ENCODE measurements at regions not wholly inside any gene's neighbourhood (a gene's known extent, or its start where the extent isn't known, plus 50 kb on each side); places are given as distances from the start of the nearest gene placed in this dataset.

GRCh38 chr6:74976701-74977100, 229.2 kb downstream of the COL12A1 start:
- Histone ChIP-seq H3K4me1 (ENCODE audit: insufficient read depth, low read length) (no peaks in the 10 kb centered on the region), H3K4me3 (ENCODE audit: low read length) (no peak overlapping the region), H2AFZ (ENCODE audit: low read depth, low read length) (no peak overlapping the region), H3K36me3 (ENCODE audit: insufficient read depth, low read length) (no peaks in the 10 kb centered on the region), H3K9me3 (ENCODE audit: low read length) (no peaks in the 10 kb centered on the region), H3K27me3 (ENCODE audit: insufficient read depth, low read length) (no peaks in the 10 kb centered on the region)

GRCh38 chr6:74976026-74976425, 229.8 kb downstream of the COL12A1 start:
- Histone ChIP-seq H3K4me1 (ENCODE audit: insufficient read depth, low read length) (no peaks in the 10 kb centered on the region), H3K27me3 (ENCODE audit: insufficient read depth, low read length) (no peaks in the 10 kb centered on the region), H3K9me3 (ENCODE audit: low read length) (no peaks in the 10 kb centered on the region), H3K4me3 (ENCODE audit: low read length) (no peak overlapping the region), H2AFZ (ENCODE audit: low read depth, low read length) (no peak overlapping the region), H3K36me3 (ENCODE audit: insufficient read depth, low read length) (no peaks in the 10 kb centered on the region)

GRCh38 chr6:74973591-74973990, 232.3 kb downstream of the COL12A1 start:
- no peak overlapping the region for H3K4me3 ChIP-seq (ENCODE audit: low read length)
- H3K27me3 ChIP-seq (ENCODE audit: insufficient read depth, low read length): no peaks in the 10 kb centered on the region
- no peaks in the 10 kb centered on the region for H3K36me3 ChIP-seq (ENCODE audit: insufficient read depth, low read length)
- H2AFZ ChIP-seq (ENCODE audit: low read depth, low read length): no peak overlapping the region
- H3K9me3 ChIP-seq (ENCODE audit: low read length): no peaks in the 10 kb centered on the region
- H3K4me1 ChIP-seq (ENCODE audit: insufficient read depth, low read length): no peaks in the 10 kb centered on the region

GRCh38 chr6:74971633-74972032, 234.2 kb downstream of the COL12A1 start:
- no peaks in the 10 kb centered on the region for H3K4me1 ChIP-seq (ENCODE audit: insufficient read depth, low read length)
- H3K36me3 ChIP-seq (ENCODE audit: insufficient read depth, low read length): no peaks in the 10 kb centered on the region
- H2AFZ ChIP-seq (ENCODE audit: low read depth, low read length): no peak overlapping the region
- no peak overlapping the region for H3K4me3 ChIP-seq (ENCODE audit: low read length)
- H3K27me3 ChIP-seq (ENCODE audit: insufficient read depth, low read length): no peaks in the 10 kb centered on the region
- no peaks in the 10 kb centered on the region for H3K9me3 ChIP-seq (ENCODE audit: low read length)

GRCh38 chr6:74969591-74970267, 236.1 kb downstream of the COL12A1 start:
- no peaks in the 10 kb centered on the region for H3K36me3 ChIP-seq (ENCODE audit: insufficient read depth, low read length)
- no peak overlapping the region for H3K4me3 ChIP-seq (ENCODE audit: low read length)
- H3K4me1 ChIP-seq (ENCODE audit: insufficient read depth, low read length): no peaks in the 10 kb centered on the region
- no peaks in the 10 kb centered on the region for H3K9me3 ChIP-seq (ENCODE audit: low read length)
- no peaks in the 10 kb centered on the region for H3K27me3 ChIP-seq (ENCODE audit: insufficient read depth, low read length)
- H2AFZ ChIP-seq (ENCODE audit: low read depth, low read length): no peak overlapping the region

GRCh38 chr6:74967821-74968220, 238.0 kb downstream of the COL12A1 start:
- no peaks in the 10 kb centered on the region for H3K4me1 ChIP-seq (ENCODE audit: insufficient read depth, low read length)
- no peak overlapping the region for H3K4me3 ChIP-seq (ENCODE audit: low read length)
- no peaks in the 10 kb centered on the region for H3K9me3 ChIP-seq (ENCODE audit: low read length)
- H3K36me3 ChIP-seq (ENCODE audit: insufficient read depth, low read length): no peaks in the 10 kb centered on the region
- H2AFZ ChIP-seq (ENCODE audit: low read depth, low read length): no peak overlapping the region
- H3K27me3 ChIP-seq (ENCODE audit: insufficient read depth, low read length): no peaks in the 10 kb centered on the region

- Histone ChIP-seq H3K4me3 (ENCODE audit: low read length) (no peak overlapping the region), H3K4me1 (ENCODE audit: insufficient read depth, low read length) (no peaks in the 10 kb centered on the region), H3K36me3 (ENCODE audit: insufficient read depth, low read length) (no peaks in the 10 kb centered on the region), H2AFZ (ENCODE audit: low read depth, low read length) (no peak overlapping the region), H3K27me3 (ENCODE audit: insufficient read depth, low read length) (no peaks in the 10 kb centered on the region), H3K9me3 (ENCODE audit: low read length) (no peaks in the 10 kb centered on the region)
These were observed 239.1 kb downstream of the COL12A1 start for GRCh38 chr6:74966712-74967111.

GRCh38 chr6:74964871-74965441, 240.9 kb downstream of the COL12A1 start:
- no peaks in the 10 kb centered on the region for H3K36me3 ChIP-seq (ENCODE audit: insufficient read depth, low read length)
- no peaks in the 10 kb centered on the region for H3K27me3 ChIP-seq (ENCODE audit: insufficient read depth, low read length)
- H3K4me1 ChIP-seq (ENCODE audit: insufficient read depth, low read length): no peaks in the 10 kb centered on the region
- H2AFZ ChIP-seq (ENCODE audit: low read depth, low read length): no peak overlapping the region
- H3K4me3 ChIP-seq (ENCODE audit: low read length): no peak overlapping the region
- no peaks in the 10 kb centered on the region for H3K9me3 ChIP-seq (ENCODE audit: low read length)

GRCh38 chr6:74956559-74957428, 249.1 kb downstream of the COL12A1 start:
- no peaks in the 10 kb centered on the region for H3K9me3 ChIP-seq (ENCODE audit: low read length)
- no peaks in the 10 kb centered on the region for H3K27me3 ChIP-seq (ENCODE audit: insufficient read depth, low read length)
- no peak overlapping the region for H3K4me3 ChIP-seq (ENCODE audit: low read length)
- H3K4me1 ChIP-seq (ENCODE audit: insufficient read depth, low read length): no peaks in the 10 kb centered on the region
- H3K36me3 ChIP-seq (ENCODE audit: insufficient read depth, low read length): no peaks in the 10 kb centered on the region
- no peak overlapping the region for H2AFZ ChIP-seq (ENCODE audit: low read depth, low read length)

- Histone ChIP-seq H3K36me3 (ENCODE audit: insufficient read depth, low read length) (no peaks in the 10 kb centered on the region), H3K9me3 (ENCODE audit: low read length) (no peaks in the 10 kb centered on the region), H3K4me3 (ENCODE audit: low read length) (no peak overlapping the region), H2AFZ (ENCODE audit: low read depth, low read length) (no peak overlapping the region), H3K4me1 (ENCODE audit: insufficient read depth, low read length) (no peaks in the 10 kb centered on the region), H3K27me3 (ENCODE audit: insufficient read depth, low read length) (no peaks in the 10 kb centered on the region)
These were observed 252.1 kb downstream of the COL12A1 start for GRCh38 chr6:74953708-74954107.

- Histone ChIP-seq H2AFZ (ENCODE audit: low read depth, low read length) (no peak overlapping the region), H3K27me3 (ENCODE audit: insufficient read depth, low read length) (no peaks in the 10 kb centered on the region), H3K9me3 (ENCODE audit: low read length) (no peaks in the 10 kb centered on the region), H3K4me1 (ENCODE audit: insufficient read depth, low read length) (no peaks in the 10 kb centered on the region), H3K4me3 (ENCODE audit: low read length) (no peak overlapping the region), H3K36me3 (ENCODE audit: insufficient read depth, low read length) (no peaks in the 10 kb centered on the region)
These were observed 258.9 kb downstream of the COL12A1 start for GRCh38 chr6:74946961-74947360.

- Histone ChIP-seq H3K4me3 (ENCODE audit: low read length) (no peak overlapping the region), H3K36me3 (ENCODE audit: insufficient read depth, low read length) (no peaks in the 10 kb centered on the region), H3K27me3 (ENCODE audit: insufficient read depth, low read length) (no peaks in the 10 kb centered on the region), H3K9me3 (ENCODE audit: low read length) (no peaks in the 10 kb centered on the region), H3K4me1 (ENCODE audit: insufficient read depth, low read length) (no peaks in the 10 kb centered on the region), H2AFZ (ENCODE audit: low read depth, low read length) (no peak overlapping the region)
These were observed 263.7 kb downstream of the COL12A1 start for GRCh38 chr6:74942130-74942529.

GRCh38 chr6:74941424-74941823, 264.4 kb downstream of the COL12A1 start:
- no peaks in the 10 kb centered on the region for H3K4me1 ChIP-seq (ENCODE audit: insufficient read depth, low read length)
- H3K36me3 ChIP-seq (ENCODE audit: insufficient read depth, low read length): no peaks in the 10 kb centered on the region
- H3K9me3 ChIP-seq (ENCODE audit: low read length): no peaks in the 10 kb centered on the region
- H3K4me3 ChIP-seq (ENCODE audit: low read length): no peak overlapping the region
- H3K27me3 ChIP-seq (ENCODE audit: insufficient read depth, low read length): no peaks in the 10 kb centered on the region
- H2AFZ ChIP-seq (ENCODE audit: low read depth, low read length): no peak overlapping the region

All from neuron (in vitro differentiated cells).